GM19238 (cell line): ENCODE measurements at regions not wholly inside any gene's neighbourhood (a gene's known extent, or its start where the extent isn't known, plus 50 kb on each side); places are given as distances from the start of the nearest gene placed in this dataset.
"Not testable (repeated sequence)": the region's sequence is repeated elsewhere in the genome, so short reads cannot be mapped to it uniquely, and the experiment has no call there.

Source experiments
- DNase-seq: peaks from one replicate; pipeline ENCODE4 v3.0.0; 2011; ENCODE audit warnings: low spot score; ENCODE audit not compliant: insufficient read length

GRCh38 chr14:38716926-38717325 lies 386.1 kb downstream of the SEC23A start:
- no peak for DNase-seq

- no peak for DNase-seq
Observed at GRCh38 chr14:38710881-38711280, 392.2 kb downstream of the SEC23A start.

DNA sequence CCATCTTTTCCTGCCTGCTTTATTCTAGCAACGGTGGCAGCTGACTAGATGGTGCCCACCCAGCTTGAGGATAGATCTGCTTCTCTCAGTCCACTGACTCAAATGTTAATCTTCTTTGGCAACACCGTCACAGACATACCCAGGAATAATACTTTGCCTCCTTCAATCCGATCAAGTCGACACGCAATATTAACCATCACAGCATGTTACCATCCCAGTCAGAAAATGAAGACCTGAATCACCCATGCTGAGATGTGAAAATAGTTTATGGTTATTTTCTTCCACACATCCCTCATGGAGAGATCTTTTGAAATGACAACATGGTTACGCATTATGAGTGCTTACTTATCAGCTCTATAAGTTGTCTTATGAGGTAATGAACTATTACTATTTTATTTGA lies 392.8 kb downstream of the SEC23A start:
- no peak for DNase-seq

DNA sequence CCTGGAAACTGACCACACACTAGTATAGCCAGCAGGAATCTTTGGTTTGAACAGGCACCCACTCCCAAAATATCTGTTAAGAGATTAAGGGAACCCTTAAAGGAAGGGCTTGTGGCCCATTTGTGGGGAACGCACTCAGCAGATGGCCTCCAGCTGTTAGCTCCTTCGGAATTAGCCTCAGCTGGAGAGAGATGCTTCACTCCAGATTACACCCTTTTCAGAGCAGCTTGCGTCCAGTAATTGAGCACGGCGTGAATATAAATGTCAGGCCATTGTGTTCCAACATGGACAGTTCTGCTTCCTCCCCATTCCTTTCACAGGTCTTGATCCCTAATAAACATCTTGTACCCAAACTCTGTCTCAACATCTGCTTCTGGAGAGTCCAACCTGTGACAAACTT lies 397.8 kb downstream of the SEC23A start:
- DNase-seq: no peak

GRCh38 chr14:38704220-38704619 lies 398.8 kb downstream of the SEC23A start:
- DNase-seq: no peak

GRCh38 chr14:38696925-38697324 lies 406.1 kb downstream of the SEC23A start:
- no peak for DNase-seq

- DNase-seq: no peak
Observed at GRCh38 chr14:38693423-38693822, 409.6 kb downstream of the SEC23A start.

GRCh38 chr14:38669027-38669426 lies 413.1 kb upstream of the CLEC14A start:
- no peak for DNase-seq

- DNase-seq: no peak
Observed at GRCh38 chr14:38663382-38663781, 407.5 kb upstream of the CLEC14A start.

DNA sequence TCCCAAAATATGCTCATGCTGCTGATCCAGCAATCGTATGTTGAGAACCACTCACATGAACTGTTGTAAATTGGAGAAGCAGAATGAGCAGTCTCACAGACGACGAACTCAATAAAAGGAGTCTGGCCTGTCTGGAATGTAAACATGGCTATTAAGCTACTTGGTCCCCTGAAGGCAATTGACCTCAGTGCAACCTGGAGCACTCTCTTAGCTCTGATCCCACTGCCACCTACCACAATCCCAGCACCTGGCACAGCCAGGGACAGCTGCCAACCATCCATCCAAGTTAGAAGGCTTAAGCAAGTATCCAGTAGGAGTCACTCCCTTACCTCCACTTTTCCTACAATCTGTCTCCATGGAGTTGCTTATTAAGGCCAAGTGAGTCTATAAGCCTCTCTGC lies 406.9 kb upstream of the CLEC14A start:
- no peak for DNase-seq

- no peak for DNase-seq
Observed at GRCh38 chr14:38646391-38646790, 390.5 kb upstream of the CLEC14A start.

DNA sequence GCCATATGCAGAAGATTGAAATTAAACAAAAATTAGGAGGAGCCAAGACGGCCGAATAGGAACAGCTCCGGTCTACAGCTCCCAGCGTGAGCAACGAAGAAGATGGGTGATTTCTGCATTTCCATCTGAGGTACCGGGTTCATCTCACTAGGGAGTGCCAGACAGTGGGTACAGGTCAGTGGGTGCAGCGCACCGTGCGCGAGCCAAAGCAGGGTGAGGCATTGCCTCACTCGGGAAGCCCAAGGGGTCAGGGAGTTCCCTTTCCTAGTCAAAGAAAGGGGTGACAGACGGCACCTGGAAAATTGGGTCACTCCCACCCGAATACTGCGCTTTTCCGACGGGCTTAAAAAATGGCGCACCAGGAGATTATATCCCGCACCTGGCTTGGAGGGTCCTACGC lies 379.0 kb upstream of the CLEC14A start:
- not testable (repeated sequence) for DNase-seq

DNA sequence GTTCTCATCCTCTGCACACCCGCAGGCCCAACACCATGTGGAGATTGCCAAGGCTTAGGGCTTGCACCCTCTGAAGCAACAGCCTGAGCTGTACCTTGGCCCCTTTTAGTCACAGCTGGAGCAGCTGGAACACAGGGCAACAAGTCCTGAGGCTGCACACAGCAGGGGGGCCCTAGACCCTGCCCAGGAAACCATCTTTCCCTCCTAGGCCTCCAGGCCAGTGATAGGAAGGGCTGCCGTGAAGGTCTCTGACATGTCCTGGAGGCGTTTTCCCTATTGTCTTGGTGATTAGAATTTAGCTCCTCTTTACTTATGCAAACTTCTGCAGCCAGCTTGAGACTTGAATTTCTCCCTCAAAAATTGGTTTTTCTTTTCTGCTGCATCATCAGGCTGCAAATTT lies 373.5 kb upstream of the CLEC14A start:
- no peak for DNase-seq

- no peak for DNase-seq
Observed at GRCh38 chr14:38627163-38627562, 371.3 kb upstream of the CLEC14A start.

DNA sequence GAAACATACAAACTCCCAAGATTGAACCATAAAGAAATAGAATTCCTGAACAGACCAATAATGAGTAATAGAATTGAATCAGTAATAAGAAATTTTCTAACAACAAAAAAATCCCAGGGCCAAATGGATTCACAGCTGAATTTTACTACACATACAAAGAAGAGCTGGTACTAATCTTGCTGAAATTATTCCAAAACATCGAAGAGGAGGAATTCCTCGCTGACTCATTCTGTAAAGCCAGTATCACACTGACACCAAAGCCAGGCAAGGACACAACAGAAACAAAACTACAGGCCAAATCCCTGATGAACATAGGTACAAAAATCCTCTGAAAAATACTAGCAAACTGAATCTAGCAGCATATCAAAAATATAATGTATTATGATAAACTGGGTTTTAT lies 367.8 kb upstream of the CLEC14A start:
- no peak for DNase-seq

- DNase-seq: no peak
Observed at GRCh38 chr14:38618514-38618913, 362.6 kb upstream of the CLEC14A start.

DNA sequence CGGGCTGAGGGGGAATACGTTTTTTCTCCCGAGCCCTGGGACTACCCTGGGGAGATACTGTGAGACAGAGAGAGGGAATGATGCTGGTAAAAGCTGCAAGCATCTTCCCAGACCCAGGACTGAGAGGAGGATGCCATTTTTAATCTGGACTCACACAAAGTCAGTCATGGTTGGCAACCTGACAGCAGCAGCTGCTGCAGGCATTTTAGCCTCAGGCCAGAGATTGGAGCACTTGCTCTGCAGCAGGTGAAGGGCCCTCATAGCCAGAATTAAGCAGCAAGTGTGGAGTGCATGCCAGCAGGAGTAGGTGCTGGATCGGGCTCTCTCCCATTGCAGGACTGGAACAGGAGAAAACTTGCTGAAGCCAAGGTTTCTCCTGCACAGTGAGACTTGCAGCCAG lies 361.1 kb upstream of the CLEC14A start:
- no peak for DNase-seq

- no peak for DNase-seq
Observed at GRCh38 chr14:38611928-38612327, 356.0 kb upstream of the CLEC14A start.

DNA sequence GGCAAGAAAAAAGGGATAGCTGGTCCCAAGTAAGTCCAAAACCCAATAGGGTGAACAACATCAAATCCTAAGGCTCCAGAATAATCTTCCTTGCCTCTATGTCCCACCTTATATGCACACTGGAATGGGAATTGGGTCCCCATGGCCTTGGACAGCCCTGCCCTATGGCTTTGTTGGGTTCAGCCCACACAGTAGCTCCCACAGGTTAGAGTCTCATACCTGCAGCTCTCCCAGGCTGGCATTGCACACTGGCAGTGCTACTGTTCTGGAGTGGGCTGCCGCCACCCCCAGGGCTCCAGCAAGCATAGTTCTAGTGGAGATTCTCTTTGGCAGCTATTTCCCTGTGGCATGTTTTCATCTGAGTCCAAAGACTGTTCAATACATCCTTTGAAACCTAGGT lies 352.4 kb upstream of the CLEC14A start:
- no peak for DNase-seq

DNA sequence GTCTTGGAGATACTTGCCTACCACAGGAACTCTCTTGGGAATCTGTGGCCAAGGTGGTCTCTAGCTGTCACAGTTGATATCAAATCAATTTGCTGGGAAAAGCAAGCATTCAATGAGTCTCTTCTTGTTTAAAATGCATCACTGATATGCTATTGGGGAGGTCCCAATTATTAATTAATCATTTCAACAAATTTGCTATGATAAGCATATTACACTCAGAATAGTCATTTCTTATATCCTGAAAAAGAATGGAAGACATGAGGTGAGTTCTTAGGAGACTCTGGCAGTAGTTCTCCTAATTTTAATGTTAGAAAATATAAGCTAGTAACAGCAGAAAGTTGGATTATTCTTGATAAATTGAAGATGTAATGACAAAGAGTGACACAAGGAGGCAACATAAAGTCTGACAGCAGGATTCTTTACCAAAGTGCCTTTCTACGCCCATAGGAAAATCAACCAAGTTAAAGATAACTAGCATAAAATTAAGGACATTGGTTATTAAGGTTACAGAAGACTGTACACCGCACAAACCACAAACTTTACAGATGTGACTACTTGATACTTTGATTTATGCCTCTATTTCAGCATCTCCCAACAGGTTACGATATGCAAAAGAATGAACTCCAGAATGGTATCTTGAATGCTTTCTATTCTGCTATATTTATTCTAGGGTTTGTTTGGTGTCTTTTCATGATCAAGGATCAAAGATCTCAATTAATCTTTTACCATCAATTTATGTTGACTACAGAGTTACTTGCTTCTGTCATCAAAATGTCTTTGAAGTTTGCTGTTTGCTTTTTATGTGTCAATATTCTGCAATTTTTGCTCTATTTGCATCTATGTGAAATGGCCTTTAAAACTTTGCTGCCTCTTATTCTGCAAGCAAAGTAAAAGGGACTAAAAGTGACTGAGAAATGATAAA lies 349.6 kb upstream of the CLEC14A start:
- no peak for DNase-seq

DNA sequence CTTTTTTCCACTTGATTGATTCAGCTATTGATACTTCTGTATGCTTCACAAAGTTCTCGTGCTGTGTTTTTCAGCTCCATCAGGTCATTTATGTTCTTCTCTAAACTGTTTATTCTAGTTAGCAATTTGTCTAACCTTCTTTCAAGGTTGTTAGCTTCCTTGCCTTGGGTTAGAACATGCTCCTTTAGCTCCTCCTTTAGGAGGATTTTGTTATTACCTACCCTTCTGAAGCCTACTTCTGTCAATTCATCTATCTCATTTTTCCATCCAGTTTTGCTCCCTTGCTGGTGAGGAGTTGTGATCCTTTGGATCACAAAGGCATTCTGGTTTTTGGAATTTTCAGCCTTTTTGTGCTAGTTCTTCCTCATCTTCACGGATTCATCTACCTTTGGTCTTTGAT lies 344.7 kb upstream of the CLEC14A start:
- not testable (repeated sequence) for DNase-seq

GRCh38 chr14:38593476-38593875 lies 337.6 kb upstream of the CLEC14A start:
- no peak for DNase-seq

- DNase-seq: no peak
Observed at GRCh38 chr14:38592764-38593442, 337.0 kb upstream of the CLEC14A start.
